ENCODE measurements at regions not wholly inside any gene's neighbourhood (a gene's known extent, or its start where the extent isn't known, plus 50 kb on each side); places are given as distances from the start of the nearest gene placed in this dataset.
"Not testable (repeated sequence)": the region's sequence is repeated elsewhere in the genome, so short reads cannot be mapped to it uniquely, and the experiment has no call there.

- DNase-seq (ENCODE audit: low read depth in 2 of 2): no peak
- TF ChIP-seq, protein P1, sequence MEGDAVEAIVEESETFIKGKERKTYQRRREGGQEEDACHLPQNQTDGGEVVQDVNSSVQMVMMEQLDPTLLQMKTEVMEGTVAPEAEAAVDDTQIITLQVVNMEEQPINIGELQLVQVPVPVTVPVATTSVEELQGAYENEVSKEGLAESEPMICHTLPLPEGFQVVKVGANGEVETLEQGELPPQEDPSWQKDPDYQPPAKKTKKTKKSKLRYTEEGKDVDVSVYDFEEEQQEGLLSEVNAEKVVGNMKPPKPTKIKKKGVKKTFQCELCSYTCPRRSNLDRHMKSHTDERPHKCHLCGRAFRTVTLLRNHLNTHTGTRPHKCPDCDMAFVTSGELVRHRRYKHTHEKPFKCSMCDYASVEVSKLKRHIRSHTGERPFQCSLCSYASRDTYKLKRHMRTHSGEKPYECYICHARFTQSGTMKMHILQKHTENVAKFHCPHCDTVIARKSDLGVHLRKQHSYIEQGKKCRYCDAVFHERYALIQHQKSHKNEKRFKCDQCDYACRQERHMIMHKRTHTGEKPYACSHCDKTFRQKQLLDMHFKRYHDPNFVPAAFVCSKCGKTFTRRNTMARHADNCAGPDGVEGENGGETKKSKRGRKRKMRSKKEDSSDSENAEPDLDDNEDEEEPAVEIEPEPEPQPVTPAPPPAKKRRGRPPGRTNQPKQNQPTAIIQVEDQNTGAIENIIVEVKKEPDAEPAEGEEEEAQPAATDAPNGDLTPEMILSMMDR (IDR thresholded peaks at IDR 0.05; ENCODE audit: low read depth, low read length): no peak
- no peak overlapping the region for H3K4me3 ChIP-seq (replicated peaks in 1 of 2; ENCODE audit: low read depth in 2 of 2, low read length in 2 of 2)
Observed at GRCh38 chr7:138185132-138185908, 109.1 kb downstream of the AKR1D1 start.

- TF ChIP-seq, protein P1 (IDR thresholded peaks at IDR 0.05; ENCODE audit: low read depth, low read length): no peak
- peak; percentile 76 to 94 for DNase-seq (ENCODE audit: low read depth in 2 of 2)
Observed at GRCh38 chr7:138186951-138187351, 110.7 kb downstream of the AKR1D1 start.

DNA sequence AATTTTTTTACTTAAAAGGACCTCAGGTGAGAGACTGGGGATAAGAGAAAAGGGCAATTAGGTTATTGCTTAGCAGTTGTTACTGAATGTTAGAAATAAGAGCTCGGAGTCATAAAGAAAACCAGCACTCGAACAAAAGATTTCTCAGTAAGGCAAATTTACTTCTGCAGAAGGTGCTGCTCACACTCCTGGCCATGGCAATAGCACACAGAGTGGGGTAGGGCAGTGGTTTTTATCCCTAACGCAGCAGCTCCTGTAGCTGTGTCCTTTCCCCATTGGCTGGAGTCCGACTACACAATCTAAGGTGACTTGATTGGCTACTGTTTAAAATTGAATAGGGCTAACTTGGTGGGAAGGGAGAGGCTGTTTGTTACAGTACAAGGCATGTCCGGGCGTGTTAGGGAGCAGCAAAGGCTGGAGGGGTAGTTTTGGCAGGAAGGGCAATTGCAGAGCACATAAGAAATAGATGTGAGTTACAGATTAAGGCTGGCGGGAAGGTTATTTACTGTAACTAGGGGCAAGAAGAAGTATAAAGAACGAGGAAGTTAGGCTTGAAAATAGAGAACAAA is 112.1 kb downstream of the AKR1D1 start:
- TF ChIP-seq, protein P1 (IDR thresholded peaks at IDR 0.05; ENCODE audit: low read depth, low read length): no peak
- H3K4me3 ChIP-seq (replicated peaks in 1 of 2; ENCODE audit: low read depth in 2 of 2, low read length in 2 of 2): no peak overlapping the region
- no peak for DNase-seq (ENCODE audit: low read depth in 2 of 2)

More at GRCh38 chr7:138186951-138187351, 110.7 kb downstream of the AKR1D1 start:
- H3K4me3 ChIP-seq (replicated peaks in 1 of 2; ENCODE audit: low read depth in 2 of 2, low read length in 2 of 2): no peak overlapping the region

DNA sequence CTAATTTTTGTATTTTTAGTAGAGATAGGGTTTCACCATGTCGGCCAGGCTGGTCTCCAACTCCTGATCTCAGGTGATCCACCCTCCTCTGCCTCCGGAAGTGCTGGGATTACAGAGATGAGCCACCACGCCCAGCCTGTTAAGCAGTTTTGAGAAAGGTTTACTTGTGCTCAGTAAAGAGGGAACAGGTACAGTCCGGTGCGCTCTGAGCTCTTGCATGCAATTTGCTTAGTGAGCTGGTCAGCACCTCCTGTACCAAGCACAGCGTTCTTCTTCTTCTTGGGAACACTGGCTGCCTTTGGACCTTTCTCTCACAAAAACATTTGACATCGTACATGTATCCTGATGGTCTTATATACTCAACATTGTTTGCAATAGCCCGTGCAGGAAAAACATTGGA is 118.3 kb downstream of the AKR1D1 start:
- no peak for DNase-seq (ENCODE audit: low read depth in 2 of 2)
- TF ChIP-seq, protein P1 (IDR thresholded peaks at IDR 0.05; ENCODE audit: low read depth, low read length): no peak
- H3K4me3 ChIP-seq (replicated peaks in 1 of 2; ENCODE audit: low read depth in 2 of 2, low read length in 2 of 2): no peak overlapping the region

GRCh38 chr7:138195151-138195571 is 118.9 kb downstream of the AKR1D1 start:
- TF ChIP-seq, protein P1 (IDR thresholded peaks at IDR 0.05; ENCODE audit: low read depth, low read length): no peak
- H3K4me3 ChIP-seq (replicated peaks in 1 of 2; ENCODE audit: low read depth in 2 of 2, low read length in 2 of 2): no peak overlapping the region
- no peak for DNase-seq (ENCODE audit: low read depth in 2 of 2)

DNA sequence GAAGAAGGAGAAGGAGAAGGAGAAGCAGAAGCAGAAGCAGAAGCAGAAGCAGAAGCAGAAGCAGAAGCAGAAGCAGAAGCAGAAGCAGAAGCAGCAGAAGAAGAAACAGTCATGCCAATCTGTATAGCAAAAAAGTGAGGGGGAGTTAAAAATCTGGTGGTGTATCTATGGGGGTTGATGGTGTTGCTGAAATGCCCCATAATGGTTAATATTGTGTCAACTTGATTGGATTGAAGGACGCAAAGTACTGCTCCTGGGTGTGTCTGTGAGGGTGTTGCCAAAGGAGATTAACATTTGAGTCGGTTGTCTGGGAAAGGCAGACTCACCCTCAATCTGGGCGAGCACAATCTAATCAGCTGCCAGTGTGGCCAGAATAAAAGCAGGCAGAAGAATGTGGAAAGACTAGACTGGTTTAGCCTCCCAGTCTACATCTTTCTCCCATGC is 120.3 kb downstream of the AKR1D1 start:
- DNase-seq (ENCODE audit: low read depth in 2 of 2): peak in 1 of 2 donors; percentile 30
- H3K4me3 ChIP-seq (replicated peaks in 1 of 2; ENCODE audit: low read depth in 2 of 2, low read length in 2 of 2): not testable (repeated sequence)

Measured in cardiac fibroblast (primary cell).